Panc1 (cell line): ENCODE measurements at regions not wholly inside any gene's neighbourhood (a gene's known extent, or its start where the extent isn't known, plus 50 kb on each side); places are given as distances from the start of the nearest gene placed in this dataset.

Source experiments
- POLR2AphosphoS5 ChIP-seq: IDR thresholded peaks from 2 replicates; pipeline ENCODE4 v1.6.1; 2012; ENCODE audit warnings: mild to moderate bottlenecking, low read depth, low read length, moderate library complexity
- TCF7L2 ChIP-seq: IDR thresholded peaks from 2 replicates; pipeline ENCODE4 v1.6.1; 2011; ENCODE audit warnings: mild to moderate bottlenecking, low read depth, low read length, inconsistent platforms
- TF ChIP-seq, protein P1 (sequence below): fragments of 450-650 bp; IDR thresholded peaks from 2 replicates; pipeline ENCODE4 v1.5.1; 2017; ENCODE audit warnings: mild to moderate bottlenecking

DNA sequence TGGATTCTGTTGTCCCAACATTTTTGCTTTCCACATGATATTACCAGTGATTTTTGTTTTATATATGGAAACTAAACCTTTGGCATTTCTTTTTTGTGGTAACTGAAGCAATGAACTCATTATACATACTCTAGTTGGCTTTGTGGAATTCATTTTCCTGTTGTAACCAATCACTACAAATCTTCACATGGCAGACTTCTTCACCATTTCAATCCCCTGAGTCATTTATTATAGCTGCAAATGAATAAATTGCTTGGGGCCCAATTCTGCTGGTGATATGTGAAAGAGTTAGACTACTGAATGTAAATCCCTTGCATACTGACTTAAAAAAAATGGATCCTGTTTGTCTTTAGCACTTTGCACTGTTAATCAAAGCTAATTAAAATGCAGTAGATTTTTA lies 1709.6 kb upstream of the WWC1 start:
- TF ChIP-seq, protein P1, sequence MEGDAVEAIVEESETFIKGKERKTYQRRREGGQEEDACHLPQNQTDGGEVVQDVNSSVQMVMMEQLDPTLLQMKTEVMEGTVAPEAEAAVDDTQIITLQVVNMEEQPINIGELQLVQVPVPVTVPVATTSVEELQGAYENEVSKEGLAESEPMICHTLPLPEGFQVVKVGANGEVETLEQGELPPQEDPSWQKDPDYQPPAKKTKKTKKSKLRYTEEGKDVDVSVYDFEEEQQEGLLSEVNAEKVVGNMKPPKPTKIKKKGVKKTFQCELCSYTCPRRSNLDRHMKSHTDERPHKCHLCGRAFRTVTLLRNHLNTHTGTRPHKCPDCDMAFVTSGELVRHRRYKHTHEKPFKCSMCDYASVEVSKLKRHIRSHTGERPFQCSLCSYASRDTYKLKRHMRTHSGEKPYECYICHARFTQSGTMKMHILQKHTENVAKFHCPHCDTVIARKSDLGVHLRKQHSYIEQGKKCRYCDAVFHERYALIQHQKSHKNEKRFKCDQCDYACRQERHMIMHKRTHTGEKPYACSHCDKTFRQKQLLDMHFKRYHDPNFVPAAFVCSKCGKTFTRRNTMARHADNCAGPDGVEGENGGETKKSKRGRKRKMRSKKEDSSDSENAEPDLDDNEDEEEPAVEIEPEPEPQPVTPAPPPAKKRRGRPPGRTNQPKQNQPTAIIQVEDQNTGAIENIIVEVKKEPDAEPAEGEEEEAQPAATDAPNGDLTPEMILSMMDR = no peak
- TF ChIP-seq TCF7L2 (no peak), POLR2AphosphoS5 (no peak)
